OCI-LY7 (cell line): ENCODE measurements at regions not wholly inside any gene's neighbourhood (a gene's known extent, or its start where the extent isn't known, plus 50 kb on each side); places are given as distances from the start of the nearest gene placed in this dataset.

Experiments
- EZH2phosphoT487 ChIP-seq: fragments of 200-600 bp; sonication (generic); IDR thresholded peaks from 2 replicates; pipeline ENCODE4 v1.6.1; 2018; ENCODE audit warnings: low read depth, borderline replicate concordance, mild to moderate bottlenecking, mixed run types, antibody characterized with exemption, low read length, moderate library complexity, mixed read lengths
- TF ChIP-seq, protein P1 (sequence below): fragments of 200-600 bp; sonication (generic); conservative IDR thresholded peaks from 2 replicates; pipeline ENCODE4 v1.5.1; 2014; ENCODE audit warnings: mild to moderate bottlenecking, antibody characterized with exemption, low read length, moderate library complexity, mixed read lengths

DNA sequence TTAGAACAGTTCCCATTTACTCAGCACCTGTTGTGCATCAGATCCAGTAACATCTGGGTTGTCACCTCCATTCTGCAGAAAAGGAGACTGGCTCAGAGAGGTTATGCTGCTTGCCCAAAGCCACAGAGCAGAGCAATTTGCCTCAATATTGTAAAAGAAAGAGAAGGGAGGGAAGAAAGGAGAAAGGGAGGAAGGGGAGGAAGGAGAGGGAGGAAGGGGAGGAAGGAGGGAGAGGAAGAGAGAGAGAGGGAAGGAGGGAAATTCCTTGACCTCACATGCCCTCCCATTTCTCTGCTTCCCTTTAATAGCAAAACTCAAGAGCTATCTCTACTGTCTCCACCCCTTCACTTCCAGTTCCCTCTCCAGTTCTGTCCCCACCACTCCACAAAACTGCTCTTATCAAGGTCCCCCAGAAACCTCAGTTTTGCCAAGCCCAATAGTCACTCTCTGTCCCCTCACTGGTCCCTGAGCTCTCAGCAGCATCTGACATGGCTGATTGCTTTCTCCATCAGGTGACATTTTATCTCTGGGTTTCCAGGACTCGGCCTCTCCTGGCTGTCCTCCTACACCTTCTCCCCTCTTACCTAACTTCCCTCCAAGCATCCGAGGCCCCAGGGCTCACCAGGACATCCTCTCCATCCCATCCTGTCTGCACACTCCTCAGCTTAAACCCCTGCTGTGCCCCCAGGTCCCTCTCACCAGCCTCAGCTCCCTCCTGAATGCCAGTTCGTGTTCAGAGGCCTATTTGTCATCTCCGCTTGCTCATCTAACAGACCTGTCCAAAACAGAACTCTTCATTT lies 104.7 kb upstream of the LINGO1 start:
- TF ChIP-seq, protein P1, sequence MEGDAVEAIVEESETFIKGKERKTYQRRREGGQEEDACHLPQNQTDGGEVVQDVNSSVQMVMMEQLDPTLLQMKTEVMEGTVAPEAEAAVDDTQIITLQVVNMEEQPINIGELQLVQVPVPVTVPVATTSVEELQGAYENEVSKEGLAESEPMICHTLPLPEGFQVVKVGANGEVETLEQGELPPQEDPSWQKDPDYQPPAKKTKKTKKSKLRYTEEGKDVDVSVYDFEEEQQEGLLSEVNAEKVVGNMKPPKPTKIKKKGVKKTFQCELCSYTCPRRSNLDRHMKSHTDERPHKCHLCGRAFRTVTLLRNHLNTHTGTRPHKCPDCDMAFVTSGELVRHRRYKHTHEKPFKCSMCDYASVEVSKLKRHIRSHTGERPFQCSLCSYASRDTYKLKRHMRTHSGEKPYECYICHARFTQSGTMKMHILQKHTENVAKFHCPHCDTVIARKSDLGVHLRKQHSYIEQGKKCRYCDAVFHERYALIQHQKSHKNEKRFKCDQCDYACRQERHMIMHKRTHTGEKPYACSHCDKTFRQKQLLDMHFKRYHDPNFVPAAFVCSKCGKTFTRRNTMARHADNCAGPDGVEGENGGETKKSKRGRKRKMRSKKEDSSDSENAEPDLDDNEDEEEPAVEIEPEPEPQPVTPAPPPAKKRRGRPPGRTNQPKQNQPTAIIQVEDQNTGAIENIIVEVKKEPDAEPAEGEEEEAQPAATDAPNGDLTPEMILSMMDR, result no peak
- TF ChIP-seq EZH2phosphoT487, result no peak
